ENCODE measurements at regions not wholly inside any gene's neighbourhood (a gene's known extent, or its start where the extent isn't known, plus 50 kb on each side); places are given as distances from the start of the nearest gene placed in this dataset.

DNA sequence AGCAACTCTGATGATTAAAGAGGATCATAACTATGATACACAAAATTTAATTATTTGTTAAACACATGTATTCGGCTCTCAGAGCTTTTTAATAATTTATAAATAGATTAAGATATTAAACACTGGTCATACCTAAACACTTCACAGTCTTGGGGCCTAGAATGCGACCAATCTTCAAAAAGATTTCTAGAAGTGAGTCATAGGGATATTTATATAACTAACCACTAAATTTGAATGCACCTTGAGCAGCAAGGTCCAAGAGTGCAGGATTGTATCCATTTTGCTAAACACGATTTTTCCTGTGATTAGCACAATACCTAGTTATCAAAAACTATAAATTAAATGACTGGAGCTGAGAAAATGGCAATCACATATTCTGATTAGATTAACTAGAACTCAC lies 709.3 kb downstream of the EPHA7 start:
- no peak for TF ChIP-seq TEAD4 (IDR thresholded peaks at IDR 0.05; ENCODE audit: low read depth, low read length)
- TF ChIP-seq, protein P1, sequence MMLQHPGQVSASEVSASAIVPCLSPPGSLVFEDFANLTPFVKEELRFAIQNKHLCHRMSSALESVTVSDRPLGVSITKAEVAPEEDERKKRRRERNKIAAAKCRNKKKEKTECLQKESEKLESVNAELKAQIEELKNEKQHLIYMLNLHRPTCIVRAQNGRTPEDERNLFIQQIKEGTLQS (IDR thresholded peaks at IDR 0.05; ENCODE audit: insufficient read depth, low read depth, low read length): no peak

Data from H1 (cell line).